Omental fat pad (tissue), 3 donors: ENCODE measurements at regions not wholly inside any gene's neighbourhood (a gene's known extent, or its start where the extent isn't known, plus 50 kb on each side); places are given as distances from the start of the nearest gene placed in this dataset.

Experiments
- ATAC-seq: fragments of 150-250 bp; one replicate; pipeline ENCODE4 v1.9.1; 2016; ENCODE audit warnings: mild to moderate bottlenecking, moderate library complexity; ENCODE audit not compliant: low FRiP score
- DNase-seq: peaks from one replicate; pipeline ENCODE4 v3.0.0-alpha.2; 2019; ENCODE audit warnings: low spot score
- TF ChIP-seq, protein P1 (sequence below), 3 donors: fragments of 450-650 bp; IDR thresholded peaks; one replicate each; pipeline ENCODE4 v1.5.1; 2016 to 2017; ENCODE audit warnings: antibody characterized with exemption in 3 of 3, mild to moderate bottlenecking in 3 of 3, moderate library complexity in 2 of 3

DNA sequence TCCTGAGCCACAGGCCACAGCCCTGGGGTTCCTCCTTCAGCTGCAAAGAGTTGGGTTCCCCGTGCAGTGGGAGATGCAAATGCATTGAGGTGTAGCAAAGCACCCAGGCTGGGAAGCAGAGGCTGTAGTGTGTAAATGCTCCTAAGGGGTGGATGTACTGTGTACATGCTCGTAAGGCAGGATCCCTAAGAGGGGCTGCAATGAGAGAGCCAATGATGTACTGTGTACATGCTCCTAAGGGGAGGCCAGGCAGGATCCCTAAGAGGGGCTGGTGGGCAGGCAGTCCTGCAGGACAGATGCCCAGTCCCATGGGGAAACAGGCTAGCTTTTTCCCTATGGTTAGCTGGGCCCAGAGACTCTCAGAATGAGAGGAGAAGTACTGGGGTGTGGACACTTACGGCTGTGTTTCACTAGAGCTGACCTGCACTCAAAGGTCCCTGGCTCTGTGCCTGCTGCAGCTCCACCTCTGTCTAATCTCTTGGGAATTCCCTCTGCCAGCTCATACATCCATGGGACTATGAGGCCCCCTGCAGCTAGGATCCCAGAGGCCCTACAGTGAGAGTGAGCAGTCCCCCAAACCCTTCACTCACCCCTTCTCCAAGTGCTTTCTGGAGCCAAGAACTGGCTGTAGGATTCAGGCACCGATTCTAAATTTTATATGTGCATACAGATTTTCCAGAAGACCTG, 261.9 kb upstream of the LUZP2 start:
- TF ChIP-seq, protein P1, sequence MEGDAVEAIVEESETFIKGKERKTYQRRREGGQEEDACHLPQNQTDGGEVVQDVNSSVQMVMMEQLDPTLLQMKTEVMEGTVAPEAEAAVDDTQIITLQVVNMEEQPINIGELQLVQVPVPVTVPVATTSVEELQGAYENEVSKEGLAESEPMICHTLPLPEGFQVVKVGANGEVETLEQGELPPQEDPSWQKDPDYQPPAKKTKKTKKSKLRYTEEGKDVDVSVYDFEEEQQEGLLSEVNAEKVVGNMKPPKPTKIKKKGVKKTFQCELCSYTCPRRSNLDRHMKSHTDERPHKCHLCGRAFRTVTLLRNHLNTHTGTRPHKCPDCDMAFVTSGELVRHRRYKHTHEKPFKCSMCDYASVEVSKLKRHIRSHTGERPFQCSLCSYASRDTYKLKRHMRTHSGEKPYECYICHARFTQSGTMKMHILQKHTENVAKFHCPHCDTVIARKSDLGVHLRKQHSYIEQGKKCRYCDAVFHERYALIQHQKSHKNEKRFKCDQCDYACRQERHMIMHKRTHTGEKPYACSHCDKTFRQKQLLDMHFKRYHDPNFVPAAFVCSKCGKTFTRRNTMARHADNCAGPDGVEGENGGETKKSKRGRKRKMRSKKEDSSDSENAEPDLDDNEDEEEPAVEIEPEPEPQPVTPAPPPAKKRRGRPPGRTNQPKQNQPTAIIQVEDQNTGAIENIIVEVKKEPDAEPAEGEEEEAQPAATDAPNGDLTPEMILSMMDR (IDR thresholded peaks at IDR 0.05), result no peak
- DNase-seq (no peak), ATAC-seq (no peak)

GRCh38 chr11:24238771-24239645, 257.8 kb upstream of the LUZP2 start:
- no peak for ATAC-seq

DNA sequence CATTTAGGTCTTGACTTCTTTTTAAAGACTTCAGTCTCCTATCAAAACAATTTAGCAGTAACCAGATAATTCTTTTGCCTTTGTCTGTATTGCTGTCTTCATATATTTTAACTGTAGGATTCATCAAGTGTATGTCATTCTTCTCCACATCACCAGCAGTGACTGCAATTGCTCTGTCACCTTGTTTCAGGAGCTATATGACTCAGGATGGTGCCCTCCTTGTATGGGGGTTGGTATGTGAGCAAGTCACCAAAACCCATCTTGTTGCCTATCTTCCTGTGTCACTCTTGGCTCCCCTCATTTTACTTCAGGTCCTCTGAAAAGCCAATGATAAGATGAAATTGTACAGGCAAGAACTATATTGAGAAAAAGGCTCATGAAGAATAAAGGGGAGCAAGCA, 256.9 kb upstream of the LUZP2 start:
- TF ChIP-seq, protein P1 (IDR thresholded peaks at IDR 0.05), result no peak
- no peak for ATAC-seq
- DNase-seq, result no peak

More at GRCh38 chr11:24238771-24239645, 257.8 kb upstream of the LUZP2 start:
- TF ChIP-seq, protein P1 (IDR thresholded peaks at IDR 0.05), result no peak
- DNase-seq, result no peak

- DNase-seq (no peak), ATAC-seq (no peak)
- TF ChIP-seq, protein P1 (IDR thresholded peaks at IDR 0.05), result no peak
Observed at GRCh38 chr11:24240496-24241175, 256.2 kb upstream of the LUZP2 start.

- DNase-seq, result no peak
- ATAC-seq, result no peak
- TF ChIP-seq, protein P1 (IDR thresholded peaks at IDR 0.05), result no peak
Observed at GRCh38 chr11:24246715-24247114, 250.1 kb upstream of the LUZP2 start.

- DNase-seq (no peak), ATAC-seq (no peak)
- TF ChIP-seq, protein P1 (IDR thresholded peaks at IDR 0.05), result no peak
Observed at GRCh38 chr11:24247846-24248245, 249.0 kb upstream of the LUZP2 start.
